GM19455 (cell line): ENCODE measurements at regions not wholly inside any gene's neighbourhood (a gene's known extent, or its start where the extent isn't known, plus 50 kb on each side); places are given as distances from the start of the nearest gene placed in this dataset.

ENCODE experiments used
- ATAC-seq: cut with Tn5 transposase; IDR thresholded peaks from one replicate; pipeline ENCODE4 v1.9.1; 2021; ENCODE audit not compliant: unreplicated experiment

- ATAC-seq: no peak
Observed at GRCh38 chr13:75061909-75062308, 420.1 kb downstream of the TBC1D4 start.

- no peak for ATAC-seq
Observed at GRCh38 chr13:75055296-75055695, 426.7 kb downstream of the TBC1D4 start.

GRCh38 chr13:75052616-75053015 lies 429.4 kb downstream of the TBC1D4 start:
- no peak for ATAC-seq

- no peak for ATAC-seq
Observed at GRCh38 chr13:75050419-75051046, 431.4 kb downstream of the TBC1D4 start.

- no peak for ATAC-seq
Observed at GRCh38 chr13:75049735-75050335, 432.1 kb downstream of the TBC1D4 start.

GRCh38 chr13:75042807-75043206 lies 439.2 kb downstream of the TBC1D4 start:
- ATAC-seq: no peak

- ATAC-seq: no peak
Observed at GRCh38 chr13:75038393-75039113, 443.4 kb downstream of the TBC1D4 start.

- no peak for ATAC-seq
Observed at GRCh38 chr13:75025956-75026355, 456.0 kb downstream of the TBC1D4 start.

- ATAC-seq: no peak
Observed at GRCh38 chr13:75024602-75025001, 457.4 kb downstream of the TBC1D4 start.

- ATAC-seq: no peak
Observed at GRCh38 chr13:75023609-75024008, 458.4 kb downstream of the TBC1D4 start.

- ATAC-seq: no peak
Observed at GRCh38 chr13:75021151-75021550, 460.8 kb downstream of the TBC1D4 start.

GRCh38 chr13:75016225-75016624 lies 465.7 kb downstream of the TBC1D4 start:
- ATAC-seq: no peak

GRCh38 chr13:75013818-75014217 lies 468.2 kb downstream of the TBC1D4 start:
- ATAC-seq: no peak

- ATAC-seq: no peak
Observed at GRCh38 chr13:75010941-75011340, 471.0 kb downstream of the TBC1D4 start.

GRCh38 chr13:75008926-75009325 lies 473.0 kb downstream of the TBC1D4 start:
- ATAC-seq: no peak

- ATAC-seq: no peak
Observed at GRCh38 chr13:74990992-74991391, 491.0 kb downstream of the TBC1D4 start.

- no peak for ATAC-seq
Observed at GRCh38 chr13:74987124-74987690, 494.8 kb downstream of the TBC1D4 start.

- ATAC-seq: no peak
Observed at GRCh38 chr13:74986609-74987008, 495.4 kb downstream of the TBC1D4 start.

GRCh38 chr13:74979703-74980102 lies 502.3 kb downstream of the TBC1D4 start:
- no peak for ATAC-seq

GRCh38 chr13:74978591-74978990 lies 503.4 kb downstream of the TBC1D4 start:
- no peak for ATAC-seq

- ATAC-seq: no peak
Observed at GRCh38 chr13:74977498-74977897, 504.5 kb downstream of the TBC1D4 start.

- no peak for ATAC-seq
Observed at GRCh38 chr13:74975111-74975510, 506.9 kb downstream of the TBC1D4 start.
